ENCODE measurements at regions not wholly inside any gene's neighbourhood (a gene's known extent, or its start where the extent isn't known, plus 50 kb on each side); places are given as distances from the start of the nearest gene placed in this dataset.

DNA sequence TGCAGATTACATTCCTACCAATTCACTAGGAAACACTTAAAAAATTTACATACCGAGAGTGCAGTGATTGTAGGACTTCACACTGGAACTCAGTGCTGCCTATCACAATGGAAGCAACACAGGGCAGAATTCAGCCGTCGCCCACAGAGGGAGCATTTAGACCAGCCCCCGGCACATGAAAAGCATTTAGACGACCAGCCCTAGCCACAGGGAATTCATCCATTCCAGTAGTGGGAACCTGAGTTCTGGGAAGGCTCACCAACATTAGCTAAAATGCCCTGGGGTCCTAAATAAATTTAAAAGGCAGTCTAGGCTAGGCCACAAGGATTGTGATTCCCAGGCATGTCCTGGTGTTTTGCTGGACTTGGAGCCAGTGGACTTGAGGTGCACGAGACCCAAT, 155.2 kb downstream of the LIG4 start:
- ATAC-seq: no peak
- BruUV-seq (replicated peaks): no TSS peak
- intact Hi-C loops (cut with micrococcal nuclease): no loop called here

DNA sequence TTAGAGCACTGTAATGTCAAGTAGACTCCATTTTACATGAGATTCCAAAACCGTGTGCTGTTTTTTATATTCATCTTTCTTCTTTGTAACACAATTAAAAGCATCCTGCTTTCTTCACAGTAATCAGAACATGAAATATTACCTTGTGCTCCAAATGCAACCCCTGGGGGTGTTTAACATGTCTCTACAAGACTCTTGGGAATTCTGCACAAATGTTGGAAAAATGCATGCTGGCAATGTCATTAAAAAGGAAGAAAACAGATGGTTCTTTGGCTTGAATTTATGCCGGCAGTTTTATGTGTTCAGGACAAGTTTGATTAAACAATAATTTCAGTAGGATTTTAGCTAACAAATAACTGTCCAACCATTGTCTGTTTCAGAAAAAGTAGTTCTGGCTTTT, 159.1 kb downstream of the LIG4 start:
- Histone ChIP-seq H3K4me3 (ENCODE audit: low read length) (no peak overlapping the region), H3K9me2 (replicated peaks; ENCODE audit: low read length) (no peaks in the 10 kb centered on the region), H3K79me2 (ENCODE audit: low read length) (no peaks in the 10 kb centered on the region), H3K4me2 (ENCODE audit: low read length) (no peak overlapping the region), H4K20me1 (ENCODE audit: low read length) (no peaks in the 10 kb centered on the region), H3K4me1 (ENCODE audit: insufficient read depth, low read length) (no peaks in the 10 kb centered on the region), H3K27ac (ENCODE audit: low read length) (no peak overlapping the region), H3K9me3 (ENCODE audit: low read length) (no peaks in the 10 kb centered on the region), H3K27me3 (ENCODE audit: low read length) (no peaks in the 10 kb centered on the region), H2AFZ (ENCODE audit: low read length) (no peak overlapping the region), H3F3A (ENCODE audit: low read length, unreplicated experiment) (no peaks in the 10 kb centered on the region), H3K9ac (ENCODE audit: low read length) (no peak overlapping the region), H3K36me3 (ENCODE audit: low read depth, low read length) (no peaks in the 10 kb centered on the region)
- intact Hi-C loops (cut with micrococcal nuclease): no loop called here
- TF ChIP-seq EZH2 (IDR thresholded peaks at IDR 0.05; ENCODE audit: low read length, unreplicated experiment) (no peak), EZH2phosphoT487 (IDR thresholded peaks at IDR 0.05; ENCODE audit: borderline replicate concordance, low read length) (no peak)
- TF ChIP-seq, protein P1, sequence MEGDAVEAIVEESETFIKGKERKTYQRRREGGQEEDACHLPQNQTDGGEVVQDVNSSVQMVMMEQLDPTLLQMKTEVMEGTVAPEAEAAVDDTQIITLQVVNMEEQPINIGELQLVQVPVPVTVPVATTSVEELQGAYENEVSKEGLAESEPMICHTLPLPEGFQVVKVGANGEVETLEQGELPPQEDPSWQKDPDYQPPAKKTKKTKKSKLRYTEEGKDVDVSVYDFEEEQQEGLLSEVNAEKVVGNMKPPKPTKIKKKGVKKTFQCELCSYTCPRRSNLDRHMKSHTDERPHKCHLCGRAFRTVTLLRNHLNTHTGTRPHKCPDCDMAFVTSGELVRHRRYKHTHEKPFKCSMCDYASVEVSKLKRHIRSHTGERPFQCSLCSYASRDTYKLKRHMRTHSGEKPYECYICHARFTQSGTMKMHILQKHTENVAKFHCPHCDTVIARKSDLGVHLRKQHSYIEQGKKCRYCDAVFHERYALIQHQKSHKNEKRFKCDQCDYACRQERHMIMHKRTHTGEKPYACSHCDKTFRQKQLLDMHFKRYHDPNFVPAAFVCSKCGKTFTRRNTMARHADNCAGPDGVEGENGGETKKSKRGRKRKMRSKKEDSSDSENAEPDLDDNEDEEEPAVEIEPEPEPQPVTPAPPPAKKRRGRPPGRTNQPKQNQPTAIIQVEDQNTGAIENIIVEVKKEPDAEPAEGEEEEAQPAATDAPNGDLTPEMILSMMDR (conservative IDR thresholded peaks at IDR 0.05; ENCODE audit: low read depth, low read length): no peak
- POLR2A ChIA-PET (ENCODE audit: unreplicated experiment): interaction anchor here (0.6 kb wide), 1 partner anchor 379 kb away, joined by 3 read pairs; no protein-coding TSS in a partner anchor
- no peak for ATAC-seq
- CTCF ChIA-PET: no interaction called here
- DNase-seq: no peak
- BruUV-seq (replicated peaks): no TSS peak

More for the DNA sequence above, 155.2 kb downstream of the LIG4 start:
- no peaks in the 10 kb centered on the region for H3K27me3 ChIP-seq (ENCODE audit: low read length)
- H3K9me3 ChIP-seq (ENCODE audit: low read length): no peaks in the 10 kb centered on the region
- no peak overlapping the region for H3K4me2 ChIP-seq (ENCODE audit: low read length)
- no peaks in the 10 kb centered on the region for H3K36me3 ChIP-seq (ENCODE audit: low read depth, low read length)
- no peaks in the 10 kb centered on the region for H3K9me2 ChIP-seq (replicated peaks; ENCODE audit: low read length)
- H4K20me1 ChIP-seq (ENCODE audit: low read length): no peaks in the 10 kb centered on the region
- H3K4me1 ChIP-seq (ENCODE audit: insufficient read depth, low read length): no peaks in the 10 kb centered on the region
- no peak overlapping the region for H2AFZ ChIP-seq (ENCODE audit: low read length)
- no peak for DNase-seq
- CTCF ChIA-PET: no interaction called here
- H3K4me3 ChIP-seq (ENCODE audit: low read length): no peak overlapping the region
- H3K27ac ChIP-seq (ENCODE audit: low read length): no peak overlapping the region
- H3F3A ChIP-seq (ENCODE audit: low read length, unreplicated experiment): no peaks in the 10 kb centered on the region
- no peak overlapping the region for H3K9ac ChIP-seq (ENCODE audit: low read length)
- H3K79me2 ChIP-seq (ENCODE audit: low read length): no peaks in the 10 kb centered on the region
- TF ChIP-seq EZH2 (IDR thresholded peaks at IDR 0.05; ENCODE audit: low read length, unreplicated experiment): no peak
- no peak for TF ChIP-seq EZH2phosphoT487 (IDR thresholded peaks at IDR 0.05; ENCODE audit: borderline replicate concordance, low read length)
- TF ChIP-seq, protein P1 (conservative IDR thresholded peaks at IDR 0.05; ENCODE audit: low read depth, low read length): no peak
- POLR2A ChIA-PET (ENCODE audit: unreplicated experiment): no interaction called here

DNA sequence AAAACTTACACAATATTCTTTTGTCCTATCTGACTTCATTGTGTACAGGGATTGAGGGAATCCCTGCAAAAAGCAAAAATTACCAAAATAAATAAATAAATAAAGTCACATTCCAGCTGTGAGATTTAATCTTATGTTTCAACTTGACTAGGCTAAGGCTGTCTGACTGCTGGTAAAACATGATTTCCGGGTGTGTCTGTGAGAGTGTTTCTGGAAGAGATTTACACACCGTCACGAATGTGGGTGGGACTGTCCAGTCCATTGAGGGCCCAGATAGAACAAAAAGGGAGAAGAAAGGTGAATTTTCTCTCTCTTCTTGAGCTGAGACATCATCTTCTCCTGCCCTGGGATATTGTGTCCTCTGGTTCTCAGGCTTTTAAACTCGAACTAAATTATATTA, 166.1 kb downstream of the LIG4 start:
- no peak overlapping the region for H3K4me3 ChIP-seq (ENCODE audit: low read length)
- no peaks in the 10 kb centered on the region for H3K9me3 ChIP-seq (ENCODE audit: low read length)
- no peak overlapping the region for H3K27ac ChIP-seq (ENCODE audit: low read length)
- H3K4me1 ChIP-seq (ENCODE audit: insufficient read depth, low read length): no peaks in the 10 kb centered on the region
- no peak overlapping the region for H3K9ac ChIP-seq (ENCODE audit: low read length)
- DNase-seq (no peak), ATAC-seq (no peak)
- no peak overlapping the region for H2AFZ ChIP-seq (ENCODE audit: low read length)
- POLR2A ChIA-PET (ENCODE audit: unreplicated experiment): no interaction called here
- no peaks in the 10 kb centered on the region for H3K36me3 ChIP-seq (ENCODE audit: low read depth, low read length)
- intact Hi-C loops (cut with micrococcal nuclease): no loop called here
- no TSS peak for BruUV-seq (replicated peaks)
- H3K4me2 ChIP-seq (ENCODE audit: low read length): no peak overlapping the region
- H4K20me1 ChIP-seq (ENCODE audit: low read length): no peaks in the 10 kb centered on the region
- TF ChIP-seq, protein P1 (conservative IDR thresholded peaks at IDR 0.05; ENCODE audit: low read depth, low read length): no peak
- TF ChIP-seq EZH2phosphoT487 (IDR thresholded peaks at IDR 0.05; ENCODE audit: borderline replicate concordance, low read length): no peak
- TF ChIP-seq EZH2 (IDR thresholded peaks at IDR 0.05; ENCODE audit: low read length, unreplicated experiment): no peak
- no peaks in the 10 kb centered on the region for H3K79me2 ChIP-seq (ENCODE audit: low read length)
- H3K27me3 ChIP-seq (ENCODE audit: low read length): no peaks in the 10 kb centered on the region
- H3K9me2 ChIP-seq (replicated peaks; ENCODE audit: low read length): no peaks in the 10 kb centered on the region
- CTCF ChIA-PET: no interaction called here
- no peaks in the 10 kb centered on the region for H3F3A ChIP-seq (ENCODE audit: low read length, unreplicated experiment)

All from PC-3 (cell line).